GM13976 (cell line): ENCODE measurements at regions not wholly inside any gene's neighbourhood (a gene's known extent, or its start where the extent isn't known, plus 50 kb on each side); places are given as distances from the start of the nearest gene placed in this dataset.

Source experiments
- DNase-seq: peaks from one replicate; pipeline ENCODE4 v3.0.0; 2012; ENCODE audit warnings: low spot score
- in situ Hi-C: fragments of 300-500 bp; cut with MboI; formaldehyde crosslinking; loops from one replicate; pipeline ENCODE4 v1.12.0; 2022; ENCODE audit warnings: low sequenced_read_pairs, mixed read lengths, inconsistent platforms; ENCODE audit not compliant: unreplicated experiment
- TF ChIP-seq, protein P1 (sequence below): IDR thresholded peaks from 2 replicates; pipeline ENCODE4 v1.5.1; 2012; ENCODE audit warnings: borderline replicate concordance, mild to moderate bottlenecking; ENCODE audit not compliant: insufficient read depth; ENCODE audit errors: extremely low read depth, missing control alignments, control extremely low read depth

DNA sequence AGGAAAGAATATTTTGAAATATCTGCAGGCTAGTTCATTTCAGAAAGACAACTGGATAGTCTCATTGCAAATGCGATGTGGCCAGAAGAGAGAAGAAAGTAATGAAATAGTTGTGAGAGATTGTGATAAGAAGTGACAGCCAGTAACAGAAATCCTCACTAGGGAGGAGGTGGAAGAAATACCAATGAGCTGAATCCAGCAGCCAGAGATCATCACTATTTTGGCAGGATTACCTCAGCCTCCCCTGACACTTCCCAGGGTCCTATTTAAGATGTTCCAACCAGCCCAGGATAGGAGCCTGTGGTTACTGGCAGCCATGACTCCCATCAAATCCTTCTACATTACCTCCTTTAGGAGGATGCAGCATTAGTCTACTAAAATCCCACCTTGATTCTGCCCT, 76.7 kb upstream of the ARHGAP24 start:
- in situ Hi-C loops: no loop called here
- TF ChIP-seq, protein P1, sequence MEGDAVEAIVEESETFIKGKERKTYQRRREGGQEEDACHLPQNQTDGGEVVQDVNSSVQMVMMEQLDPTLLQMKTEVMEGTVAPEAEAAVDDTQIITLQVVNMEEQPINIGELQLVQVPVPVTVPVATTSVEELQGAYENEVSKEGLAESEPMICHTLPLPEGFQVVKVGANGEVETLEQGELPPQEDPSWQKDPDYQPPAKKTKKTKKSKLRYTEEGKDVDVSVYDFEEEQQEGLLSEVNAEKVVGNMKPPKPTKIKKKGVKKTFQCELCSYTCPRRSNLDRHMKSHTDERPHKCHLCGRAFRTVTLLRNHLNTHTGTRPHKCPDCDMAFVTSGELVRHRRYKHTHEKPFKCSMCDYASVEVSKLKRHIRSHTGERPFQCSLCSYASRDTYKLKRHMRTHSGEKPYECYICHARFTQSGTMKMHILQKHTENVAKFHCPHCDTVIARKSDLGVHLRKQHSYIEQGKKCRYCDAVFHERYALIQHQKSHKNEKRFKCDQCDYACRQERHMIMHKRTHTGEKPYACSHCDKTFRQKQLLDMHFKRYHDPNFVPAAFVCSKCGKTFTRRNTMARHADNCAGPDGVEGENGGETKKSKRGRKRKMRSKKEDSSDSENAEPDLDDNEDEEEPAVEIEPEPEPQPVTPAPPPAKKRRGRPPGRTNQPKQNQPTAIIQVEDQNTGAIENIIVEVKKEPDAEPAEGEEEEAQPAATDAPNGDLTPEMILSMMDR: no peak
- DNase-seq: no peak

DNA sequence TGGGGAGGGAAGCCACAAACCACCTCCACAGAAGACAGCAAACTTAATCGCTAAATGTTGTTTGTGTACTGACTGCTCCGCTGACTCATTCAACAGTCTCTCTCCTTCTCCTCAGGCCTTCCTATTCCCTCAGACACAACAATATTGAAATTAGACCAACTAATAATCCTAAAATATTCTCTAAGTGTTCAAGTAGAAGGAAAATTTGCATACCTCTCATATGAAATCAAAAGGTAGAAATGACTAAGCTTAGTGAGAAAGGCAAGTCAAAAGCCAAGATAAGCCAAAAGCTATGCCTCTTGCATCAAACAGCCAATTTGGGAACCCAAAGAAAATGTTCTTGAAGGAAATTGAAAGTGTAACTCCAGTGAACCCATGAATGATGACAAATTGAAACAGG, 75.7 kb upstream of the ARHGAP24 start:
- in situ Hi-C loops: no loop called here
- no peak for DNase-seq
- TF ChIP-seq, protein P1: no peak

DNA sequence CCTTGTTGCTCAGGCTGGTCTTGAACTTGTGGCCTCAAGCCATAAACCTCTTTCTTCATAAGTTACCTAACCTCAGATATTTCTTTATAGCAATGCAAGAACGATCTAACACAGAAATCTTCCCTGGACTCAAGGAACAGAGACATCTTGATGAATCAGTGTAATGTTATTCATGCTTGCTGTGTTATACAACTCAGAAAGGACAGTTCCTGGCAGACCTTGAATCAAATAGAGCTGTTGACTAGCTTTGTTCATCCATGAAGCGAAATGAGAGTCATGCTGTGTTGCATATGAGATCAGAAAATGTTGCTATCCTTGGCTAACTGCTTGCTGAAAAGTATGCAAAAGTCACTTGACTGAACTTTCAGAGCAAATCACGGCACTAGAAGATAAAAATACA, 72.6 kb upstream of the ARHGAP24 start:
- DNase-seq: no peak
- TF ChIP-seq, protein P1: no peak
- in situ Hi-C loops: no loop called here

DNA sequence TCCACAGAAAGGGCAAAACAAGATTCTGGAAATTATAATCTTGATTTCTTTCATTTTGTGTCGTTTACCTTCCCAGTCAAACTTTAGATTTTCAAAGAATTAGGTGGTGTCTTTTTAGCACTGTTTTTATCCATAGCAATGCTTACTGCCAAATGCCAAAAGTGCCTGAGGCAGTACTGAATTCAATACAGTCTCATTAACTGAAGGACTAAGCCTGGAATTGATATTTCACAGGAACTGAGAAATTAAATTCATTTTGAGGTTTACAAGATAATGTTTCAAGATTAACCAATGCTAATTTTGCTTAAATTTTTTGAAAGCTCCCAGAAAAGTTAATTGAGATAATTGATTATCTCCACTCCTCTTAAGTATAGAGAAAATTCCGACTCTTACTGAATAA, 68.8 kb upstream of the ARHGAP24 start:
- in situ Hi-C loops: no loop called here
- DNase-seq: no peak
- TF ChIP-seq, protein P1: no peak

DNA sequence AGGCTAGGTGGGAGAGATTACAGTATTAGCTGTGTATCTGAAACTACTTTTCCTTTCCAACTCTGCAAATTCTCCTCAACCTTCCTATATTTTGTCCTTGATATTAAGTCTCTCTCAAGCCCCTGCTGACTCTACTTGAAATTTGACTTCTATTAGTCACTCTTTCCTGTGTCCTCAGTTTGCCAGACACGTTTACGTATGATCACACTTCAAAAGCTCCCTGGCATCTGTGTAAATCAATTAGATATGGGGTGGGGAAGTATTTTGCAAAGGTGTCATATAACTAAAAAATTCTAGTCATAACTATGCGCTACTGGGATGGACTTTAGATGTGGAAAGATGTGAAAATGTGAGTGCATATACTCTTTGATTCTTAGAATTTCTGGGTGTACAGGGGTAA, 67.4 kb upstream of the ARHGAP24 start:
- TF ChIP-seq, protein P1: no peak
- in situ Hi-C loops: no loop called here
- no peak for DNase-seq

DNA sequence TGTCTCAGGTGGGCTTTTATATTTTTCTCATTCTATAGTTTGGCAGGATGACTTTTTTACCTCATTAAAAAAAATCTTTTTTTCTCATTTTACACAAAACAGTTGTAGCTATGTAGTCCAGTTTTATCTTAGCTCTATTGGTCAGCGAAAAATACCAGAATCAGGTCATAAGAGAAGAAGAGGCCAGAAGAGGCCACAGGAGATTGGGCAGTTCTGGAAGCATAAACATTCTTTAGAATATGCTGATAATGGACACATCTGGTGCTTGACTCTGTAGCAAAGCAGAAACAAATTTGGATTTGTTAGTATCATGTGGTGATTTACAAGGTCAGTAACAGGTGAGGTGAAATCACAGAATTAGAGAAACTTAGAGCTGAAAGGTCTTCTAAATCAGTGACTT, 66.6 kb upstream of the ARHGAP24 start:
- DNase-seq: no peak
- in situ Hi-C loops: no loop called here
- TF ChIP-seq, protein P1: no peak

DNA sequence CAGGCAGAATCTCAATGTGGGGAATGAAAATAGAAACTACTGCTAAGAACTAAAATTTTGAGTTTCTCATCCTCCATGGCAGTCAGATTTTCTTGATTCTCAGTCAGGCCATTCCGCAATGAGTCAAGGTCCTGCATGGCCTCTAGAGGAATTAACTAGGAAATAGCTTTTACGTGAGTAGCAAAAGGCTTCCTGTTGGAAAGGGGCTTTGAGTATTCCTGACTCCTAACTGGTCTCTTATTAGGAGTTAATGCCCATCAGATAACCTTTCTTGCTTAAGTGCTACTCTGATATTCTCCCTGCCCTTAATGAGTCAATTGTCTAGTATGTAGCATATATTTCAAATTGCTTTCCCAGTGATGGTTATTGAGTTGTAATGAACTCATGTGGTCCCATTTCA, 65.7 kb upstream of the ARHGAP24 start:
- TF ChIP-seq, protein P1: no peak
- in situ Hi-C loops: no loop called here
- DNase-seq: no peak
